ENCODE measurements at regions not wholly inside any gene's neighbourhood (a gene's known extent, or its start where the extent isn't known, plus 50 kb on each side); places are given as distances from the start of the nearest gene placed in this dataset.

GRCh38 chr2:184541591-184541990 is 56.7 kb upstream of the ZNF804A start:
- TF ChIP-seq BHLHE40 (IDR thresholded peaks at IDR 0.05; ENCODE audit: borderline replicate concordance) (no peak), PKNOX1 (IDR thresholded peaks at IDR 0.05) (no peak), ELF4 (IDR thresholded peaks at IDR 0.05) (no peak), FOXK2 (IDR thresholded peaks at IDR 0.05) (no peak), LEF1 (IDR thresholded peaks at IDR 0.05; ENCODE audit: borderline replicate concordance) (no peak), SP1 (IDR thresholded peaks at IDR 0.05) (no peak), FOXA1 (IDR thresholded peaks at IDR 0.05) (no peak), ZNF384 (IDR thresholded peaks at IDR 0.05) (no peak), L3MBTL2 (conservative IDR thresholded peaks at IDR 0.05) (no peak)
